ENCODE measurements at regions not wholly inside any gene's neighbourhood (a gene's known extent, or its start where the extent isn't known, plus 50 kb on each side); places are given as distances from the start of the nearest gene placed in this dataset.

- Histone ChIP-seq H3K4me3 (replicated peaks in 1 of 3; ENCODE audit: insufficient read depth in 1 of 3, low read depth in 1 of 3, low read length in 3 of 3) (no peak overlapping the region), H3K27ac (ENCODE audit: insufficient read depth, low read depth, low read length) (no peak overlapping the region), H3K27me3 (ENCODE audit: control insufficient read depth in 2 of 2, insufficient read depth in 2 of 2, low read length in 2 of 2) (no peaks in the 10 kb centered on the region), H3K9me3 (replicated peaks; ENCODE audit: control insufficient read depth, insufficient read depth, low read length) (no peaks in the 10 kb centered on the region), H3K79me2 (ENCODE audit: control insufficient read depth, insufficient read depth, low read length) (no peaks in the 10 kb centered on the region), H2AFZ (ENCODE audit: low read depth, low read length) (no peak overlapping the region), H3K9ac (replicated peaks; ENCODE audit: extremely low read depth, insufficient read depth, low read length) (no peak overlapping the region), H3K4me2 (ENCODE audit: insufficient read depth, low read length) (no peak overlapping the region), H3K9me1 (replicated peaks; ENCODE audit: control insufficient read depth, extremely low read depth, insufficient read depth, low read length) (no peaks in the 10 kb centered on the region), H3K4me1 (ENCODE audit: control insufficient read depth, extremely low read depth, insufficient read depth, low read length) (no peaks in the 10 kb centered on the region), H4K20me1 (replicated peaks; ENCODE audit: control insufficient read depth, extremely low read depth, insufficient read depth, low read length) (no peaks in the 10 kb centered on the region), H3K36me3 (ENCODE audit: control insufficient read depth in 2 of 2, extremely low read depth in 1 of 2, insufficient read depth in 2 of 2, low read length in 2 of 2) (no peaks in the 10 kb centered on the region)
- dilution Hi-C loops (cut with MboI; ENCODE audit: extremely low pct_ligation_motif_present, low sequenced_read_pairs), result no loop called here
- no peak for FAIRE-seq
- no peak for DNase-seq (ENCODE audit: low read depth, low spot score)
- TF ChIP-seq POLR2AphosphoS5 (IDR thresholded peaks at IDR 0.05; ENCODE audit: insufficient read depth, low read depth, low read length), result no peak
- TF ChIP-seq JUN (IDR thresholded peaks at IDR 0.05; ENCODE audit: borderline replicate concordance, insufficient read depth, insufficient read length, low read depth), result no peak
- TF ChIP-seq CTCF (IDR thresholded peaks at IDR 0.05; ENCODE audit: extremely low read depth in 1 of 2, insufficient read depth in 1 of 2, low read depth in 1 of 2, low read length in 2 of 2), result no peak
- no peak for TF ChIP-seq MYC (IDR thresholded peaks at IDR 0.05; ENCODE audit: low read depth, low read length)
- no peak for TF ChIP-seq GATA2 (IDR thresholded peaks at IDR 0.05; ENCODE audit: insufficient read depth, insufficient read length, low read depth, low read length)
- TF ChIP-seq FOS (IDR thresholded peaks at IDR 0.05; ENCODE audit: borderline replicate concordance, insufficient read depth, low read length), result no peak
- TF ChIP-seq EZH2 (IDR thresholded peaks at IDR 0.05; ENCODE audit: borderline replicate concordance, low read depth, low read length, severe bottlenecking), result no peak
- no peak for TF ChIP-seq MAX (IDR thresholded peaks at IDR 0.05; ENCODE audit: insufficient read depth, insufficient read length)
- TF ChIP-seq POLR2A (IDR thresholded peaks at IDR 0.05; ENCODE audit: low read depth, low read length), result no peak
- POLR2A ChIA-PET, result no interaction called here
- intact Hi-C loops (cut with micrococcal nuclease), result no loop called here
- CTCF ChIA-PET, result no interaction called here
- BruUV-seq (replicated peaks), result no TSS peak
Measured at GRCh38 chr3:187504435-187504834, 136.2 kb downstream of the RTP4 start.
